ENCODE measurements at regions not wholly inside any gene's neighbourhood (a gene's known extent, or its start where the extent isn't known, plus 50 kb on each side); places are given as distances from the start of the nearest gene placed in this dataset.
A peak's percentile ranks its signal among the peaks of the same experiment; 100 is the strongest.

DNA sequence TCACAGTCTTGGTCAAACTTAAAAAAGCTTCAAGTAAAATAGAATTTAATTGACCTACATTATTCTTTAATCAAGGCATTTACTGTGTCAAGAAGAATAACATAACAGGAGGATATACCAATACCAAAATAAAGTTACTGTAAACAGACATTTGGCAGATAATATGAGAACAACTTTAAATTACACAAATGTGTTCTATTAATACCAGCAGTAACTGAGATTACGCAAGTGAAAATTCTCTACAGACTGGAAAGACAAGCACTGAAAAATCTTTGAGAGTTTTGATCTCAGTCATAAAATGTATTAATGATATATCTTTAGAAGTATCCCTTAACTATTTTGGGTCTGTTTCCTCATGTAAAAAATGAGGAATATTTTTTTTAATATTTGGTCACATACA is 169.2 kb upstream of the SOX5 start:
- DNase-seq = no peak

GRCh38 chr12:24116548-24116947 is 167.1 kb upstream of the SOX5 start:
- DNase-seq = no peak

DNA sequence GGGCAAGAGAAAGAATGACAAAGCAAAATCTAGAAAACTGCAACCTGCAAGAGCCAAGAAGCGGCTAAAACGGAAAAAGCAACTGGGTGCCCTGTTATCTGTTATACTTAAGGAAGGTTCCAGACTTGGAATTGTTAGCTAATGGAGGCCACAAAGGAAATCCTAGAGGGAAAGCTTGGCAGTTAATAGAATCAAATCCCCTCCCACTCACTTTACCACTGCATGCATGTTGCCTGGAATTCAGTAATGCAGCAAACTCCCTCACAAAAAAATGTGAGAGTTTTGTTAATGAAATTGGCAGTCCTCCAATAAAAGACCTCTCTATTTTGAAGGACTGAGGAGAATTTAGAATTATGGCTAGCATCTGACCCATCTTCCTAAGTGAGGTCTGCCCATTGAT is 164.2 kb upstream of the SOX5 start:
- no peak for DNase-seq

DNA sequence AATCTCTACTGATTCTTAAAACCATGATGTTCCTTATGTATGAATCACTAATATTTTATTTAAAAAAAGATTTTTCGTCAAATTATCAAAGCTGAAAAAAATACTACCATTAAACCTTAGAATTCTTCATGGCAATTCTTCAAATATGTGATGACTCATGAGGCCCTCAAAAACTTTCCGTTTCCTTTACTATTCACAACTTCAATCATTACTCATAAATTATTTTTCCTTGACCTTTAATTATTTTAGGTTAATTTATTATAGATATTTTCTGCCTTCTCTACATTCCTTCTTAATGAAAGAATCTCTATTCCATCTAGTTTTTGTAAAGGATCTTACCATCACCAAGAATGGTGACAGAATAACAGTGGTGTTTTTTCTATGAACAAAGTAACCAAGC is 162.1 kb upstream of the SOX5 start:
- no peak for DNase-seq

- no peak for DNase-seq
Observed at GRCh38 chr12:24111086-24111485, 161.6 kb upstream of the SOX5 start.

- peak; percentile 8 for DNase-seq
Observed at GRCh38 chr12:24109381-24110039, 160.0 kb upstream of the SOX5 start.

DNA sequence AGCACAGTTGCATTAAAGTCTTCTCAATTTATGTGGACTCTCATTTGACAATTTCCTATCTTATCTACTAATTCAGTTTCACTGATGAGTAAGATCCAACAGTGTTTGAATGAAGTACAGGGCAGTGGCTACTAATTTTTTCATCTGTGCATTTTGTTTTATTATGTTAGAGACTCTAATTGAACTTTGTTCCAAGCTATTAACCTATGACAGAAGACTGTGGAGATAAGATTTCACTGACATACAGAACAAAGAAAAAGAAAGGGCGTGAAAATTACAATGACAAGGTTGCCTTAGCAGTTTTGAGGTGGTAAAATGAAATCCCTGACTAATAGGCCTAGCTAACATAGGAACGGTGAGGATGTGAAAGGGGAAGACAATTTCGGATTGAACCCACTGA is 153.2 kb upstream of the SOX5 start:
- no peak for DNase-seq

DNA sequence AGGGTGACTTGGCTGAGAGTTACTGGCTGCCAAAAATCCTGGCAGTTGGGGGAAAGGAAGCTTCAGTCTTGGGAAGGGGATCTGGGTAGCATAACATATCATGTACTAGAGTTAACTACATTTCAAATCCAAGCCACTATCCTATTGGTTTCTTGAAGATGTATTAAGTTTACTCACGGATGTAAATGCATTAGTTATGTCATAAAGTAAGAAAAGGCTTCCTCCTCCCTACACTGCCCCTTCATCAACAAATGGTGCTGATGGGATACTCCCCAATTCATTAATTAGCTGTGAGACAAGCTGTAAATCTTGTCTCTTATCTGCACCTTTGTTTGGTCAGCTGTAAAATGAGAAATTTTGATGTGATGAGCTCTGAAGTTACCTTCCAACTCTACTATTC is 150.1 kb upstream of the SOX5 start:
- no peak for DNase-seq

DNA sequence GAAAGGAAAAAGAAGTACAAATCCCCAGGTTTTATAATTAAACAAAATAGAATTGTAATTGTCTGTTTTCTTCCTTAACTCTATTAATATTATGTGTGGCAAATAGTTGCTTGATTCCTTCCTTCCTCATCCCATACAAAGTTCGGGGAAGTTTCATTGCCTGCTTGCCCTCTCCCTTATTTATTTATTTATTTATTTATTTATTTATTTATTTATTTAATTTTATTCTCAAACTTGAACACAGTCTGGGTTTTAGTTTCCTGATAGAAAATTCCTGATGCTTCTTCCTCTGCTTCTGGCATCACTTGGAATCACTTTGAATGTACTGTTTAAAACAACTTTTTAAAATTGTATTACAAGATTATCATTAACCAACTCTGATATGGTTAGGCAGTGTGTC is 145.8 kb upstream of the SOX5 start:
- no peak for DNase-seq

DNA sequence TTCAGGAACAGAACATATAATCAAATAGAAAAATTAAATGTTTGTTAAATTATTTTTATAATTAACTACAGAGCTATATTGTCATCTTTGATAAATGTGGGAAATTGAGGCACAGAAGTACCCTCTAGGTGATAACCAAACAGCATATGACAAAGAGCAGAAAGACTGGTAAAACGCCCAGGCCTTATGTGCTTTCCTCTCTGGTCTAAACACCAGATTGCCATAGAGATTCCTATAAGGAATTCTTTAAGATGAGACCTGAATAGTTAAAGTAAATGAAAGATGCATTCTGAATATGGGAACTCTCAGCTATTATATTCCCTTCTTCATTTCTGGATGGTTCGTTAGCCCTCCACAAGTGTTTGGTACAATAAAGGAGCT is 140.0 kb upstream of the SOX5 start:
- DNase-seq = no peak

GRCh38 chr12:24088751-24089509 is 139.5 kb upstream of the SOX5 start:
- DNase-seq = no peak

DNA sequence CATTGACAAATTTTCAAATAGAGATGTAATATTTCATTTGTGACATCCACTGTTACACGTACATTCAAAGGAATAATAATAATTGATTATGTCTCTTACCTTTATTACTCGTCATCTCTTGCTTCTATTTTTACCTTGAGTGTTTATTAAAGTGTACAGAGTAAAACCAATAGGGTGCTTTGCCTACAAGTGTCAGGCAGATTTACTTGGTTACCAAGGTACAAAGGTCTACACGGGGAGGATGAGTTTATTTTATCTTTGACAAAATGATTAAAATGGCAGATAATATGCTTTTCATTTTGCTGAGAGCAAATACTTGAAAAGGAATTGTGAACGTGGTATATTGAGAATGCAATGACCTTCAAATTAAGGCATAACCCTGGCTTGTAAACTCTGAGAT is 137.8 kb upstream of the SOX5 start:
- DNase-seq = no peak

DNA sequence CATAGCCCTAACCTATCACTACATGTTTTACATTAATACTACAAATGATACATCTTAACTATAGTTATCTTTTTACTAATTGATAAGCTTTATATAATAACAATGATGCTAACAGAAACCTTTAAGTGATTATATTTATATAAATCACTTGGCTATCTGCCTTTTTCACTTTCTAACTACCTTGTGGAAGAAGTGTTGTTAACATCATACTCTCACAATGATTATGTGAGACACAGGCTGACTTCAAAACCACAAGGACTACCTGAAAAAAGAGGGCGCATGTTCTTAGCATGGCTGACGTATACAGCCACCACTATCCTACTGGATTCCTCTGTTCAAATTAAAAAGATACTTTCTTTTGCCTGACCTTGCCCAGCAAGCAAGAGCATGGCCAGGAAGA is 135.3 kb upstream of the SOX5 start:
- no peak for DNase-seq

GRCh38 chr12:24083838-24084237 is 134.4 kb upstream of the SOX5 start:
- no peak for DNase-seq

- DNase-seq = no peak
Observed at GRCh38 chr12:24081606-24082005, 132.1 kb upstream of the SOX5 start.

- no peak for DNase-seq
Observed at GRCh38 chr12:24081092-24081529, 131.6 kb upstream of the SOX5 start.

GRCh38 chr12:24080465-24080864 is 131.0 kb upstream of the SOX5 start:
- DNase-seq = no peak

DNA sequence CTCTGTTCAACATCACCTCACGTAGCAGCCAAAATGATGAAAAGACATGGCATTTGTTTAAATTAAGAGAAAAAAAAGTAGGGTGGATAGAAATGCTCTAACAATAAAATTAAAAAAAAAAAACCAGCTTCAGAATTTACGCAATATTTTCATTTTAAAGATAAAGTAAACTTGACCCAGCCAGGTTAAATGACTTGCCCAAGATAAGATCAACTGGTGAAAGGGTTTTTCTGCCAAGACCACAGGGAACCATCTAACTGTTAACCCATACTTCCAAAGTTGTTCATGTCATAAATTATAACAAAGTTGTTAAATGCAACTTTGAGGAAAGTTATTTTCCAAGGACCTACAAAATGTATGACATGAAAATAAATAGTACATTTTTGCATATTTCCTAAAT is 129.6 kb upstream of the SOX5 start:
- DNase-seq = no peak

DNA sequence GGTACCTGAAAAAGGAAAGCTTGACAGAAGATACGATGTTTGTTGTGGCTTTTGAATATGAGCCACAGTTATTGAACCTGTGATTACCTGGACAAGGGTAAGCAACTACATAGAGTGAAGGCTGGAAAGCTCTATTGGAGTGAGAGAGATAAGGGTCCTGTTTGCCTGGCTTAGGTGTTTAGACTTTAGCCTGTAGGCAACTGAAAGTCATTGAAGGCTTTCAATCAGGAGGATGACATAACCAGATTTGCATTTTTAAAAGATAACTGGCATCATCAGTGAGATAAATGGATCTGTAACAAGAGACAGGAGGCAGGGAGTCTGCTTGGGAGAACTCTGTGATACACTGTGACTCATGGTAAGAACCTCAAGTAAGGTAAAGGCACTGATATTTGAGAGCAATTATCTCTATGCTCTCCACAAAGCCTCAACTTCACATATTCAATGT is 128.9 kb upstream of the SOX5 start:
- no peak for DNase-seq

DNA sequence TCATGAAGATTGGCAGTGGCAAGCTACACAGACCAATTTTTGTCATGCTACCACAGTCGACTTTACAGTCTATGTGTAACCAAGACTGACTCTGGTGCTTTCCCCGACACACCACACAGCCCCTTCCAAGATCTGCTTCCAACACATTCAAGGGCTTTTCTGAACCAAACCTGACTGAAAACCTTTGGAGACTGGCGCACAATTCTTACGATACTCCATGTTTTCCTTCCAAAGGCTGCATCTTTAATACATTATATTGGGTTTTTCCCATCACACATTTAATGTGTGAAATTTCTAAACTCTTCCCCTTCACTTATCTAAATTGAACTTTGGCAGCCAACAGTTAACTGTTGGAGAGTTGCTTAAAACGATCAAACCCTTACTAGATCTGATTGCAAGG is 127.7 kb upstream of the SOX5 start:
- DNase-seq = no peak

DNA sequence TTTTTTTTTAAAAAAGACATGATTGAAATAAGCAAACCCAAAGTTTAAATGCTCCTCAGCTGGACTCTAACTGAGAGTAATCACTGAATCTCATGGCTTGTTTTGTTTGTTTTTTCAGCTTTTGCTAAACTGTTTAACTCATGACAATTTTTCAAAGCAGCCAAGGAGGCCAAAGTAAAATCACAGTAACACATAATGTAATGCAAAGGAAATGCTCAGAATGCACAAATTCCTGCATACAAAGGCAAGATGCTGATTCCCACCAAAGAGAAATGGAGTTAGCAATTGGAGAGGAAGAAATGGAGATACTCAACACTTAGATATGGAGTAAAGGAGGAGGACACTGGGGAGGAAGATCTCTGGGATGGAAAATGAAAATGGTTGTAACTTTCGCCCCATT is 126.2 kb upstream of the SOX5 start:
- DNase-seq = no peak

DNA sequence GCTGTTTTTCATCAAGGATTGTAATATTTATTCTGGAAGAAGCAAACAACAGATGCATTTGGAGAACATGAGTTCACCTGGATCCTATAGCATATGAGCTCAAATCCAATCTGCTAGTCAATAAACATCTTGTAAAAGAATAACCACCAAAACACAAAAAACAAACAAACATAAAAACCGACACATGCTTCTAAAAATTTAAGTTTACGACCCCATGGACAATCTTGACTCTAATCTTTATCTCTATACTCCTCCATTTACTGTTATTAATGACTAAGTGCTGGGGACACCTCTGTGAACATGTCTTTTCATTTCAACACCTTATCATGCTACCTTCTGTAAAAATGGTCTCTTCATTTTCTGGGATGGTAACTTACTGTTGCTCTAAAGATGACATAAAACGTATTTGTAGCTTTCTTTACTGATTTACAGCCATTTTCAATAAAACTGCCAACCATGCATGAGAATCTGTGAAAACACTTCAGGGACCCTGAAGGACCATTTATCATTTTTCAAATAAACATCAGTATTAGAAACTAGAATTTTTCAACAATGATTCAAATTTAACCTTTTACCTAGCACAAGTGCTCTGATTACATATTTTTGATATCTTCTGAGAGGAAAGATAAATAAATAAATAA is 123.8 kb upstream of the SOX5 start:
- DNase-seq = no peak

DNA sequence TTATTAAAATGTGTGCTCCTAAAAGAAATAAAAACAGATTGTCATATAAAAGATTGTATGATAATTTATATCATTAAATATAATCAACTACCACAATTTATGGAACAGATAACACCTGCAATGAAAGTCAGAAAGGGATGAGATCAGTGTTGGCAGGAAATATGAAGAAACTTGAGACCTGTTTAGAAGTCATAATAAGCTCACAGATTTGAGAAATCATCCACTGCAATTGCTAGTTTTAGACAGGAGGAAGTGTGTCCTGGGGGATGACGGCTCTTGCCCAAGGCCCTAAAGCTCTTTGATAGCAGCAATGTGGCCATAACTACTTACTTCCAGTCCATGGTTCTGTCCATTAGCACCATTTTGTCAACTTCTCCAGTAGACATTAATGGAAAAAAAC is 122.8 kb upstream of the SOX5 start:
- no peak for DNase-seq

DNA sequence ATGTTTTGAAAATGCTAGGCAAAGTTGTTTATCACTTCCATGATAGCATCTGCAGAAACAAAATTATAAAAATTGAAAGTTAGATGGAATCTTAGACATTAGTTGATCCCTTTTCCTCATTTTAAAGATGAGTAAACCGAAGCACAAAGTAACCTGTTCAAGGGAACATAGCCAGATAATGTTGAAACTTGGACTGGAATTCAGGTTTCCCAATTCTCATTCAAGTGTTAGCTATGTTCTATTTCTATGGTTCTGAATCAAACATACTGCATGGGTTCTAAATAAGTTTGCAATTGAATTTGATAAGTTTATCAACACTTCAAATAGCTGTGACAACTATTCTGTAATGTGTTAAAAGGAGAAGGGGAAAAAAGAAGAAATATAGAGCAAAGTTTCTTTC is 122.4 kb upstream of the SOX5 start:
- no peak for DNase-seq

All from NCI-H446 treated with DMSO at 0.1 percent for 48 hours (cell line).